Endothelial cell of umbilical vein (primary cell): ENCODE measurements at regions not wholly inside any gene's neighbourhood (a gene's known extent, or its start where the extent isn't known, plus 50 kb on each side); places are given as distances from the start of the nearest gene placed in this dataset.

Experiments used
- BruUV-seq: library from RNA; stranded (reverse); fragments of 400-500 nt; replicated peaks from 2 replicates; lab custom pipeline; 2021; lab: Mats Ljungman, UMichigan
- CTCF ChIA-PET: fragments of 300-600, 350-600 bp; sonication (Branson Sonifier 250); formaldehyde crosslinking; loops from one replicate; lab custom pipeline; 2021; ENCODE audit warnings: antibody characterized with exemption, inconsistent platforms; lab: Charles Lee
- POLR2A ChIA-PET: fragments of 300-600, 350-600 bp; sonication (Branson Sonifier 250); formaldehyde crosslinking; loops from one replicate; lab custom pipeline; 2021; ENCODE audit warnings: antibody characterized with exemption, inconsistent platforms; lab: Charles Lee
- DNase-seq: peaks from one replicate; pipeline ENCODE4 v3.0.0-alpha.2; 2011; ENCODE audit warnings: low read depth, low spot score
- FAIRE-seq: peaks from 2 replicates; lab custom pipeline; 2011; peaks lifted over from hg19 to GRCh38; lab: Jason Lieb, UNC
- H2AFZ ChIP-seq: 2 replicates; pipeline ENCODE4 v1.6.0; 2012; ENCODE audit warnings: low read depth, low read length, control low read depth, inconsistent platforms
- H3K27ac ChIP-seq: 2 replicates; pipeline ENCODE4 v1.5.1; 2011; ENCODE audit warnings: low read depth, mild to moderate bottlenecking, control low read depth, low read length, moderate library complexity; ENCODE audit not compliant: insufficient read depth
- H3K27me3 ChIP-seq, 2 experiments: 2 replicates each; pipeline versions ENCODE4 v1.6.0 to v1.6.1; 2011; ENCODE audit warnings: low read length in 2 of 2, mixed read lengths in 1 of 2; ENCODE audit not compliant: control insufficient read depth in 2 of 2, insufficient read depth in 2 of 2
- H3K36me3 ChIP-seq, 2 experiments: 2 replicates in 1 of 2; 3 replicates in 1 of 2; pipeline ENCODE4 v1.5.1; 2011; ENCODE audit warnings: low read length in 2 of 2, mild to moderate bottlenecking in 1 of 2, moderate library complexity in 1 of 2; ENCODE audit not compliant: control insufficient read depth in 2 of 2, insufficient read depth in 2 of 2; ENCODE audit errors: extremely low read depth in 1 of 2
- H3K4me1 ChIP-seq: 3 replicates; pipeline ENCODE4 v1.5.1; 2011; ENCODE audit warnings: mild to moderate bottlenecking, low read length; ENCODE audit not compliant: control insufficient read depth, insufficient read depth; ENCODE audit errors: extremely low read depth
- H3K4me2 ChIP-seq: 2 replicates; pipeline ENCODE4 v1.6.1; 2011; ENCODE audit warnings: low read length, control low read depth, mixed read lengths; ENCODE audit not compliant: insufficient read depth
- H3K4me3 ChIP-seq, 3 experiments: fragments of 200-600 bp in 1 of 3; sonication (generic), shearing (Covaris generic) in 1 of 3; replicated peaks in 1 of 3; 2 replicates each; pipeline ENCODE4 v1.5.1; 2011 to 2016; ENCODE audit warnings: control low read depth in 3 of 3, low read length in 3 of 3, mild to moderate bottlenecking in 2 of 3, inconsistent platforms in 1 of 3, low read depth in 1 of 3, moderate library complexity in 1 of 3; ENCODE audit not compliant: insufficient read depth in 1 of 3
- H3K79me2 ChIP-seq: 2 replicates; pipeline ENCODE4 v1.6.0; 2012; ENCODE audit warnings: low read length, inconsistent platforms; ENCODE audit not compliant: control insufficient read depth, insufficient read depth
- H3K9ac ChIP-seq: replicated peaks from 2 replicates; pipeline ENCODE3; 2011; ENCODE audit warnings: low read length, control low read depth; ENCODE audit not compliant: insufficient read depth; ENCODE audit errors: extremely low read depth
- H3K9me1 ChIP-seq: replicated peaks from 3 replicates; pipeline ENCODE4 v1.6.0; 2011; ENCODE audit warnings: mild to moderate bottlenecking, low read length; ENCODE audit not compliant: control insufficient read depth, insufficient read depth; ENCODE audit errors: extremely low read depth
- H3K9me3 ChIP-seq: replicated peaks from 2 replicates; pipeline ENCODE4 v1.5.1; 2012; ENCODE audit warnings: low read length, inconsistent platforms; ENCODE audit not compliant: control insufficient read depth, insufficient read depth
- H4K20me1 ChIP-seq: replicated peaks from 2 replicates; pipeline ENCODE3; 2011; ENCODE audit warnings: mild to moderate bottlenecking, low read length; ENCODE audit not compliant: control insufficient read depth, insufficient read depth; ENCODE audit errors: extremely low read depth
- CTCF ChIP-seq, 2 donors: IDR thresholded peaks; 1 replicate in 1 of 2; 2 replicates in 1 of 2; pipeline ENCODE4 v1.5.1; 2011; ENCODE audit warnings: low read length in 2 of 2, mild to moderate bottlenecking in 2 of 2, moderate library complexity in 2 of 2, control low read depth in 1 of 2, inconsistent platforms in 1 of 2, low read depth in 1 of 2; ENCODE audit not compliant: insufficient read depth in 1 of 2; ENCODE audit errors: extremely low read depth in 1 of 2
- EZH2 ChIP-seq: IDR thresholded peaks from 2 replicates; pipeline ENCODE4 v1.6.1; 2012; ENCODE audit warnings: borderline replicate concordance, low read depth, mild to moderate bottlenecking, moderate library complexity, low read length, inconsistent platforms; ENCODE audit not compliant: severe bottlenecking
- FOS ChIP-seq: IDR thresholded peaks from 2 replicates; pipeline ENCODE4 v1.6.1; 2011; ENCODE audit warnings: mild to moderate bottlenecking, low read length, moderate library complexity, borderline replicate concordance; ENCODE audit not compliant: insufficient read depth
- GATA2 ChIP-seq: IDR thresholded peaks from 2 replicates; pipeline ENCODE4 v1.7.0; 2011; ENCODE audit warnings: low read depth, mild to moderate bottlenecking, moderate library complexity, mixed read lengths, low read length; ENCODE audit not compliant: insufficient read length, insufficient read depth
- JUN ChIP-seq: IDR thresholded peaks from 2 replicates; pipeline ENCODE4 v1.6.1; 2011; ENCODE audit warnings: borderline replicate concordance, low read depth; ENCODE audit not compliant: insufficient read length, insufficient read depth
- MAX ChIP-seq: IDR thresholded peaks from 2 replicates; pipeline ENCODE4 v1.6.1; 2011; ENCODE audit not compliant: insufficient read depth, insufficient read length
- MYC ChIP-seq: IDR thresholded peaks from one replicate; pipeline ENCODE4 v1.6.1; 2011; ENCODE audit warnings: mild to moderate bottlenecking, low read depth, low read length
- POLR2A ChIP-seq: IDR thresholded peaks from 2 replicates; pipeline ENCODE4 v1.6.1; 2012; ENCODE audit warnings: low read depth, mild to moderate bottlenecking, control low read depth, low read length
- POLR2AphosphoS5 ChIP-seq: IDR thresholded peaks from 2 replicates; pipeline ENCODE4 v1.6.1; 2012; ENCODE audit warnings: low read depth, mild to moderate bottlenecking, control low read depth, low read length, moderate library complexity; ENCODE audit not compliant: insufficient read depth
- dilution Hi-C: fragments of 300-500 bp; cut with MboI; formaldehyde crosslinking; loops from one replicate; pipeline ENCODE4 v1.15.0; 2019; ENCODE audit warnings: low sequenced_read_pairs; ENCODE audit not compliant: extremely low pct_ligation_motif_present
- intact Hi-C: fragments of 100-400 bp; cut with micrococcal nuclease; formaldehyde crosslinking; loops from one replicate; pipeline ENCODE4 v1.10.0; 2022

- H3K9ac ChIP-seq: no peak overlapping the region
- DNase-seq (no peak), FAIRE-seq (no peak)
- CTCF ChIA-PET: no interaction called here
- no peak for TF ChIP-seq MYC
- no peak for TF ChIP-seq GATA2
- TF ChIP-seq MAX: no peak
- no peak for TF ChIP-seq CTCF (IDR thresholded peaks at IDR 0.05; ENCODE audit: extremely low read depth in 1 of 2, insufficient read depth in 1 of 2, low read depth in 1 of 2, low read length in 2 of 2)
- no peak for TF ChIP-seq JUN
- no peak for TF ChIP-seq POLR2A
- TF ChIP-seq POLR2AphosphoS5: no peak
- no peak for TF ChIP-seq FOS
- TF ChIP-seq EZH2: no peak
- no peak overlapping the region for H3K4me2 ChIP-seq
- POLR2A ChIA-PET: no interaction called here
- no peak overlapping the region for H2AFZ ChIP-seq
- no peaks in the 10 kb centered on the region for H3K9me1 ChIP-seq
- intact Hi-C loops (no loop called here), dilution Hi-C loops (no loop called here)
- no peak overlapping the region for H3K4me3 ChIP-seq
- no peaks in the 10 kb centered on the region for H4K20me1 ChIP-seq
- no peaks in the 10 kb centered on the region for H3K9me3 ChIP-seq
- no peaks in the 10 kb centered on the region for H3K79me2 ChIP-seq
- no peaks in the 10 kb centered on the region for H3K36me3 ChIP-seq
- no peaks in the 10 kb centered on the region for H3K27me3 ChIP-seq
- H3K27ac ChIP-seq: no peak overlapping the region
- no peaks in the 10 kb centered on the region for H3K4me1 ChIP-seq
- no TSS peak for BruUV-seq
These were observed 176.7 kb downstream of the PTPN11 start for GRCh38 chr12:112595410-112595809.
